ENCODE measurements at regions not wholly inside any gene's neighbourhood (a gene's known extent, or its start where the extent isn't known, plus 50 kb on each side); places are given as distances from the start of the nearest gene placed in this dataset.

DNA sequence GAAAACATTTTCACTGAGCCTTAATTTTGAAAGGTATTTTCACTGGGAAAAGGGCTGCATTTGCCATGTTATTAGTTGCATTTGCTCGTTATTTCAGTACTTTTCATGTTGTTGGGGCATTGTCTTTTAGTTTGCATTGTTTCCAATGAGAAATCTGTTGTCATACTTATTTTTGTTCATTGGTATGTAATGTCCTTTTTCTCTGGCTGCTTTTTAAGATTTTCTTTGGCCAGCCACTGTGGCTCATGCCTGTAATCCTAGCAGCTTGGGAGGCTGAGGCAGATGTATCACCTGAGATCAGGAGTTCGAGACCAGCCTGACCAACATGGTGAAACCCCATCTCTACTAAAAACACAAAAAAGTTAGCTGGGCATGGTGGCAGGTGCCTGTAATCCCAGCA is 379.9 kb downstream of the SAMD5 start:
- Histone ChIP-seq H3K27ac (replicated peaks) (no peak overlapping the region), H3K27me3 (ENCODE audit: insufficient read depth, poor library complexity, severe bottlenecking) (no peaks in the 10 kb centered on the region), H3K4me3 (replicated peaks; ENCODE audit: insufficient read depth, low read length) (no peak overlapping the region)
- no peak for TF ChIP-seq GABPA (IDR thresholded peaks at IDR 0.05; ENCODE audit: low read depth)
- DNase-seq (ENCODE audit: low read depth in 1 of 2, low spot score in 1 of 2), result no peak

GRCh38 chr6:147891671-147892070 is 383.2 kb downstream of the SAMD5 start:
- DNase-seq (ENCODE audit: low read depth in 1 of 2, low spot score in 1 of 2), result no peak
- Histone ChIP-seq H3K27ac (replicated peaks) (no peak overlapping the region), H3K27me3 (ENCODE audit: insufficient read depth, poor library complexity, severe bottlenecking) (no peaks in the 10 kb centered on the region), H3K4me3 (replicated peaks; ENCODE audit: insufficient read depth, low read length) (no peak overlapping the region)
- no peak for TF ChIP-seq POLR2AphosphoS5 (IDR thresholded peaks at IDR 0.05; ENCODE audit: low read depth)
- TF ChIP-seq CTCF (IDR thresholded peaks at IDR 0.05; ENCODE audit: insufficient read depth, low read length), result no peak
- no peak for TF ChIP-seq GABPA (IDR thresholded peaks at IDR 0.05; ENCODE audit: low read depth)
- no peak for TF ChIP-seq SPI1 (IDR thresholded peaks at IDR 0.05; ENCODE audit: borderline replicate concordance, low read depth)
- TF ChIP-seq, protein P1, sequence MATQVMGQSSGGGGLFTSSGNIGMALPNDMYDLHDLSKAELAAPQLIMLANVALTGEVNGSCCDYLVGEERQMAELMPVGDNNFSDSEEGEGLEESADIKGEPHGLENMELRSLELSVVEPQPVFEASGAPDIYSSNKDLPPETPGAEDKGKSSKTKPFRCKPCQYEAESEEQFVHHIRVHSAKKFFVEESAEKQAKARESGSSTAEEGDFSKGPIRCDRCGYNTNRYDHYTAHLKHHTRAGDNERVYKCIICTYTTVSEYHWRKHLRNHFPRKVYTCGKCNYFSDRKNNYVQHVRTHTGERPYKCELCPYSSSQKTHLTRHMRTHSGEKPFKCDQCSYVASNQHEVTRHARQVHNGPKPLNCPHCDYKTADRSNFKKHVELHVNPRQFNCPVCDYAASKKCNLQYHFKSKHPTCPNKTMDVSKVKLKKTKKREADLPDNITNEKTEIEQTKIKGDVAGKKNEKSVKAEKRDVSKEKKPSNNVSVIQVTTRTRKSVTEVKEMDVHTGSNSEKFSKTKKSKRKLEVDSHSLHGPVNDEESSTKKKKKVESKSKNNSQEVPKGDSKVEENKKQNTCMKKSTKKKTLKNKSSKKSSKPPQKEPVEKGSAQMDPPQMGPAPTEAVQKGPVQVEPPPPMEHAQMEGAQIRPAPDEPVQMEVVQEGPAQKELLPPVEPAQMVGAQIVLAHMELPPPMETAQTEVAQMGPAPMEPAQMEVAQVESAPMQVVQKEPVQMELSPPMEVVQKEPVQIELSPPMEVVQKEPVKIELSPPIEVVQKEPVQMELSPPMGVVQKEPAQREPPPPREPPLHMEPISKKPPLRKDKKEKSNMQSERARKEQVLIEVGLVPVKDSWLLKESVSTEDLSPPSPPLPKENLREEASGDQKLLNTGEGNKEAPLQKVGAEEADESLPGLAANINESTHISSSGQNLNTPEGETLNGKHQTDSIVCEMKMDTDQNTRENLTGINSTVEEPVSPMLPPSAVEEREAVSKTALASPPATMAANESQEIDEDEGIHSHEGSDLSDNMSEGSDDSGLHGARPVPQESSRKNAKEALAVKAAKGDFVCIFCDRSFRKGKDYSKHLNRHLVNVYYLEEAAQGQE (IDR thresholded peaks at IDR 0.05; ENCODE audit: insufficient replicate concordance, low read depth), result no peak

DNA sequence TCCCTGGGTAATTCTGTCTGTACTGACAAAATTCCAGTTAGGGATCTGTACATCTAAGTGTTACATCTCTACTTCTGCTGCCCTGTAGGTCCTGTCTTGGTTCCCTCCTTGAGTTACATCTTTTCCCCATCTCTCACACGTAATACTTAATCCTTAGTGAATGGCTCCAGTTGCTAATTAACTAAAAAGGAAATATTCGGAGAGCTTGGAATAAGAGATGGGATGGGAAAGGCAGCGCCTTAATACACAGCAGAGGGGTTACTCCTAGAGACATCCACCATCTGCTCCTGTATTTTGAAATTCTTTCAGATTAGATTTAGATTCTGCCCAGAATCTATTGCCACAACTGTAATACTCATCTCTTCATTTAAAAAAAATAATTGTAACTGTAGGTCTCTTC is 384.0 kb downstream of the SAMD5 start:
- Histone ChIP-seq H3K27me3 (ENCODE audit: insufficient read depth, poor library complexity, severe bottlenecking) (no peaks in the 10 kb centered on the region), H3K27ac (replicated peaks) (no peak overlapping the region), H3K4me3 (replicated peaks; ENCODE audit: insufficient read depth, low read length) (no peak overlapping the region)
- DNase-seq (ENCODE audit: low read depth in 1 of 2, low spot score in 1 of 2), result no peak
- TF ChIP-seq CTCF (IDR thresholded peaks at IDR 0.05; ENCODE audit: insufficient read depth, low read length) (no peak), GABPA (IDR thresholded peaks at IDR 0.05; ENCODE audit: low read depth) (no peak), SPI1 (IDR thresholded peaks at IDR 0.05; ENCODE audit: borderline replicate concordance, low read depth) (no peak), POLR2AphosphoS5 (IDR thresholded peaks at IDR 0.05; ENCODE audit: low read depth) (no peak)
- TF ChIP-seq, protein P1 (IDR thresholded peaks at IDR 0.05; ENCODE audit: insufficient replicate concordance, low read depth), result no peak

- no peak for TF ChIP-seq SPI1 (IDR thresholded peaks at IDR 0.05; ENCODE audit: borderline replicate concordance, low read depth)
- no peak for TF ChIP-seq CTCF (IDR thresholded peaks at IDR 0.05; ENCODE audit: insufficient read depth, low read length)
- TF ChIP-seq POLR2AphosphoS5 (IDR thresholded peaks at IDR 0.05; ENCODE audit: low read depth), result no peak
- TF ChIP-seq, protein P1 (IDR thresholded peaks at IDR 0.05; ENCODE audit: insufficient replicate concordance, low read depth), result no peak
- TF ChIP-seq GABPA (IDR thresholded peaks at IDR 0.05; ENCODE audit: low read depth), result no peak
- no peaks in the 10 kb centered on the region for H3K27me3 ChIP-seq (ENCODE audit: insufficient read depth, poor library complexity, severe bottlenecking)
- DNase-seq (ENCODE audit: low read depth in 1 of 2, low spot score in 1 of 2), result no peak
- no peak overlapping the region for H3K4me3 ChIP-seq (replicated peaks; ENCODE audit: insufficient read depth, low read length)
- H3K27ac ChIP-seq (replicated peaks), result no peak overlapping the region
Observed at GRCh38 chr6:147895272-147895671, 386.8 kb downstream of the SAMD5 start.

Data from HL-60 (cell line).